ENCODE measurements at regions not wholly inside any gene's neighbourhood (a gene's known extent, or its start where the extent isn't known, plus 50 kb on each side); places are given as distances from the start of the nearest gene placed in this dataset.

DNA sequence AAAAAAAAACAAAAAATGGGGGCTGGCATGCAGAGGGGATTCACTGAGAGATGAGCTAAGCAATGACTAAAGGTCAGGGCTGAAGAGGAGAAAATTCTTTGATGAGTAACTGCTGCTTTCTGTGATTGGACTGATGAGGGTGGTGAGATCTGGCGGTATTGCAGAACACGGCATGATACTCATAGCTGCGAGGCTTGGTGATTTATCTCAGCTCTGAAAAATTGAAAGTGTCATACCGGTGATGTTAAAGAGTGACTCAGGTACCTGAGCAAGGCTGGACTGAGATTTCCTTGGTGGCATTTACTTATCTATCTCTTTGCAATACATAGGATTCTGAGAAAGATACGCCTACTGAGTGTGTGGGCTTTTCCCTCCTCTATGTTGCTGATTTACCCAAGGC lies 204.1 kb upstream of the DDX53 start:
- Mint-ChIP-seq H3K4me3 (no peak overlapping the region), H3K27me3 (no peaks in the 10 kb centered on the region), H3K9me3 (no peaks in the 10 kb centered on the region), H3K27ac (no peak overlapping the region), H3K36me3 (ENCODE audit: low read depth) (no peaks in the 10 kb centered on the region), H3K4me1 (ENCODE audit: low read depth) (no peaks in the 10 kb centered on the region)
- intact Hi-C loops (cut with micrococcal nuclease), result no loop called here
- TF ChIP-seq, protein P1, sequence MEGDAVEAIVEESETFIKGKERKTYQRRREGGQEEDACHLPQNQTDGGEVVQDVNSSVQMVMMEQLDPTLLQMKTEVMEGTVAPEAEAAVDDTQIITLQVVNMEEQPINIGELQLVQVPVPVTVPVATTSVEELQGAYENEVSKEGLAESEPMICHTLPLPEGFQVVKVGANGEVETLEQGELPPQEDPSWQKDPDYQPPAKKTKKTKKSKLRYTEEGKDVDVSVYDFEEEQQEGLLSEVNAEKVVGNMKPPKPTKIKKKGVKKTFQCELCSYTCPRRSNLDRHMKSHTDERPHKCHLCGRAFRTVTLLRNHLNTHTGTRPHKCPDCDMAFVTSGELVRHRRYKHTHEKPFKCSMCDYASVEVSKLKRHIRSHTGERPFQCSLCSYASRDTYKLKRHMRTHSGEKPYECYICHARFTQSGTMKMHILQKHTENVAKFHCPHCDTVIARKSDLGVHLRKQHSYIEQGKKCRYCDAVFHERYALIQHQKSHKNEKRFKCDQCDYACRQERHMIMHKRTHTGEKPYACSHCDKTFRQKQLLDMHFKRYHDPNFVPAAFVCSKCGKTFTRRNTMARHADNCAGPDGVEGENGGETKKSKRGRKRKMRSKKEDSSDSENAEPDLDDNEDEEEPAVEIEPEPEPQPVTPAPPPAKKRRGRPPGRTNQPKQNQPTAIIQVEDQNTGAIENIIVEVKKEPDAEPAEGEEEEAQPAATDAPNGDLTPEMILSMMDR (IDR thresholded peaks at IDR 0.05), result no peak
- no peak for ATAC-seq
- POLR2A ChIA-PET, result no interaction called here
- DNase-seq, result no peak
- CTCF ChIA-PET, result no interaction called here

- Mint-ChIP-seq H3K4me1 (ENCODE audit: low read depth) (no peaks in the 10 kb centered on the region), H3K9me3 (no peaks in the 10 kb centered on the region), H3K27ac (no peak overlapping the region), H3K36me3 (ENCODE audit: low read depth) (no peaks in the 10 kb centered on the region), H3K27me3 (no peaks in the 10 kb centered on the region), H3K4me3 (no peak overlapping the region)
- intact Hi-C loops (cut with micrococcal nuclease), result no loop called here
- ChIA-PET POLR2A (no interaction called here), CTCF (no interaction called here)
- ATAC-seq (no peak), DNase-seq (no peak)
- TF ChIP-seq, protein P1 (IDR thresholded peaks at IDR 0.05), result no peak
Observed at GRCh38 chrX:22800360-22800759, 199.4 kb upstream of the DDX53 start.

- H3K27me3 Mint-ChIP-seq, result no peaks in the 10 kb centered on the region
- no peaks in the 10 kb centered on the region for H3K36me3 Mint-ChIP-seq (ENCODE audit: low read depth)
- POLR2A ChIA-PET, result no interaction called here
- no peak for ATAC-seq
- H3K9me3 Mint-ChIP-seq, result no peaks in the 10 kb centered on the region
- TF ChIP-seq, protein P1 (IDR thresholded peaks at IDR 0.05), result no peak
- no peaks in the 10 kb centered on the region for H3K4me1 Mint-ChIP-seq (ENCODE audit: low read depth)
- H3K27ac Mint-ChIP-seq, result no peak overlapping the region
- intact Hi-C loops (cut with micrococcal nuclease), result no loop called here
- CTCF ChIA-PET, result no interaction called here
- DNase-seq, result no peak
- H3K4me3 Mint-ChIP-seq, result no peak overlapping the region
Observed at GRCh38 chrX:22800806-22801205, 199.0 kb upstream of the DDX53 start.

- Mint-ChIP-seq H3K36me3 (ENCODE audit: low read depth) (no peaks in the 10 kb centered on the region), H3K4me3 (no peak overlapping the region), H3K27me3 (no peaks in the 10 kb centered on the region), H3K27ac (no peak overlapping the region), H3K4me1 (ENCODE audit: low read depth) (no peaks in the 10 kb centered on the region), H3K9me3 (no peaks in the 10 kb centered on the region)
- POLR2A ChIA-PET, result no interaction called here
- ATAC-seq, result no peak
- intact Hi-C loops (cut with micrococcal nuclease), result no loop called here
- DNase-seq, result no peak
- TF ChIP-seq, protein P1 (IDR thresholded peaks at IDR 0.05), result no peak
- CTCF ChIA-PET, result no interaction called here
Observed at GRCh38 chrX:22803353-22803752, 196.4 kb upstream of the DDX53 start.

- ChIA-PET CTCF (no interaction called here), POLR2A (no interaction called here)
- Mint-ChIP-seq H3K36me3 (ENCODE audit: low read depth) (no peaks in the 10 kb centered on the region), H3K4me3 (no peak overlapping the region), H3K27me3 (no peaks in the 10 kb centered on the region), H3K9me3 (no peaks in the 10 kb centered on the region), H3K4me1 (ENCODE audit: low read depth) (no peaks in the 10 kb centered on the region), H3K27ac (no peak overlapping the region)
- no peak for ATAC-seq
- intact Hi-C loops (cut with micrococcal nuclease), result no loop called here
- TF ChIP-seq, protein P1 (IDR thresholded peaks at IDR 0.05), result no peak
- no peak for DNase-seq
Observed at GRCh38 chrX:22810876-22811275, 188.9 kb upstream of the DDX53 start.
